Erythroblast (primary cell): ENCODE measurements at regions not wholly inside any gene's neighbourhood (a gene's known extent, or its start where the extent isn't known, plus 50 kb on each side); places are given as distances from the start of the nearest gene placed in this dataset.

Experiments
- GATA1 ChIP-seq: IDR thresholded peaks from 2 replicates; pipeline ENCODE4 v1.6.1; 2011; ENCODE audit warnings: low read depth, mild to moderate bottlenecking, control low read depth, low read length, moderate library complexity
- POLR2A ChIP-seq: IDR thresholded peaks from 2 replicates; pipeline ENCODE4 v1.6.1; 2011; ENCODE audit warnings: mild to moderate bottlenecking, low read length

DNA sequence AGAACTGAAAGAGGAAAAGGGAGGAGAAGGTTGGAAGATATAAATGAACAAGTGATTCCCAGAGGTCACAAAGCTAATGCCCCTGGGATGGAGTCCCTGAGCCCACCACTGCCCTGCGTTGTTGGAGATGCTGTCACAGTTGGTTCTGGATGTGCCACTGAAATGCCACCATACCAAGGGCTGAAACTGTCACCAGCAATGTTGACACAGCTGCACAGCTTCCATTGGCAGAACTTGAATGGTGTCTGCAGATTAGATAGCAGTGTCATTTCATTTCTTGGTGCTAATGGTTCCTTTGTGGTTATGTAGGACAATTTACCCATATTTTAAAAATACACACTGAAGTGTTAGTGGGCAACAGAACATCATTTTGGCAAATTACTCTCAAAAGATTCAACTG lies 120.7 kb downstream of the TBXT start:
- TF ChIP-seq POLR2A, result no peak
- TF ChIP-seq GATA1, result no peak
